ENCODE measurements at regions not wholly inside any gene's neighbourhood (a gene's known extent, or its start where the extent isn't known, plus 50 kb on each side); places are given as distances from the start of the nearest gene placed in this dataset.

- Histone ChIP-seq H3K9me3 (no peaks in the 10 kb centered on the region), H3K4me3 (no peak overlapping the region), H3K36me3 (no peaks in the 10 kb centered on the region), H3K27me3 (replicated peaks in 1 of 7) (no peaks in the 10 kb centered on the region), H3K27ac (no peak overlapping the region), H3K4me1 (no peaks in the 10 kb centered on the region)
- TF ChIP-seq POLR2A (IDR thresholded peaks at IDR 0.05): no peak
- no peak for TF ChIP-seq POLR2AphosphoS5 (IDR thresholded peaks at IDR 0.05)
- no peak for TF ChIP-seq CTCF (IDR thresholded peaks at IDR 0.05 in 8 of 11, conservative IDR thresholded peaks at IDR 0.05 in 3 of 11)
- no peak for DNase-seq
- 83 to 94% (median 90%) methylated on average over 7 of the region's 7 CpGs for WGBS, 5 donors
- intact Hi-C loops (cut with DNase I; ENCODE audit: low total_unique reads): no loop called here
These were observed 377.7 kb upstream of the KLF6 start for GRCh38 chr10:4162571-4163286.

- WGBS, 5 donors: 93 to 97% (median 94%) methylated on average over 6 of the region's 6 CpGs
- Histone ChIP-seq H3K27me3 (replicated peaks in 1 of 7) (no peaks in the 10 kb centered on the region), H3K36me3 (no peaks in the 10 kb centered on the region), H3K4me3 (no peak overlapping the region), H3K9me3 (no peaks in the 10 kb centered on the region), H3K27ac (no peak overlapping the region), H3K4me1 (no peaks in the 10 kb centered on the region)
- DNase-seq: no peak
- no peak for TF ChIP-seq CTCF (IDR thresholded peaks at IDR 0.05 in 8 of 11, conservative IDR thresholded peaks at IDR 0.05 in 3 of 11)
- TF ChIP-seq POLR2AphosphoS5 (IDR thresholded peaks at IDR 0.05): no peak
- TF ChIP-seq POLR2A (IDR thresholded peaks at IDR 0.05): no peak
- intact Hi-C loops (cut with DNase I; ENCODE audit: low total_unique reads): no loop called here
These were observed 374.2 kb upstream of the KLF6 start for GRCh38 chr10:4159173-4159572.

- no peak overlapping the region for H3K27ac ChIP-seq
- H3K36me3 ChIP-seq: no peaks in the 10 kb centered on the region
- no peak overlapping the region for H3K4me3 ChIP-seq
- WGBS, 5 donors: 74 to 87% (median 80%) methylated on average over 4 of the region's 4 CpGs
- no peak for DNase-seq
- H3K4me1 ChIP-seq: no peaks in the 10 kb centered on the region
- intact Hi-C loops (cut with DNase I; ENCODE audit: low total_unique reads): no loop called here
- TF ChIP-seq POLR2AphosphoS5 (IDR thresholded peaks at IDR 0.05): no peak
- no peak for TF ChIP-seq CTCF (IDR thresholded peaks at IDR 0.05 in 8 of 11, conservative IDR thresholded peaks at IDR 0.05 in 3 of 11)
- TF ChIP-seq POLR2A (IDR thresholded peaks at IDR 0.05): no peak
- no peaks in the 10 kb centered on the region for H3K27me3 ChIP-seq (replicated peaks in 1 of 7)
- no peaks in the 10 kb centered on the region for H3K9me3 ChIP-seq
These were observed 369.2 kb upstream of the KLF6 start for GRCh38 chr10:4154191-4154715.

GRCh38 chr10:4151466-4151865 lies 366.5 kb upstream of the KLF6 start:
- TF ChIP-seq POLR2AphosphoS5 (IDR thresholded peaks at IDR 0.05) (no peak), POLR2A (IDR thresholded peaks at IDR 0.05) (no peak), CTCF (IDR thresholded peaks at IDR 0.05 in 8 of 11, conservative IDR thresholded peaks at IDR 0.05 in 3 of 11) (no peak)
- no peak overlapping the region for H3K4me3 ChIP-seq
- DNase-seq: no peak
- intact Hi-C loops (cut with DNase I; ENCODE audit: low total_unique reads): no loop called here
- no peaks in the 10 kb centered on the region for H3K9me3 ChIP-seq
- no peak overlapping the region for H3K27ac ChIP-seq
- H3K27me3 ChIP-seq (replicated peaks in 1 of 7): no peaks in the 10 kb centered on the region
- no peaks in the 10 kb centered on the region for H3K36me3 ChIP-seq
- 88 to 93% (median 90%) methylated on average over 16 of the region's 16 CpGs for WGBS, 5 donors
- no peaks in the 10 kb centered on the region for H3K4me1 ChIP-seq
